ENCODE measurements at regions not wholly inside any gene's neighbourhood (a gene's known extent, or its start where the extent isn't known, plus 50 kb on each side); places are given as distances from the start of the nearest gene placed in this dataset.

DNA sequence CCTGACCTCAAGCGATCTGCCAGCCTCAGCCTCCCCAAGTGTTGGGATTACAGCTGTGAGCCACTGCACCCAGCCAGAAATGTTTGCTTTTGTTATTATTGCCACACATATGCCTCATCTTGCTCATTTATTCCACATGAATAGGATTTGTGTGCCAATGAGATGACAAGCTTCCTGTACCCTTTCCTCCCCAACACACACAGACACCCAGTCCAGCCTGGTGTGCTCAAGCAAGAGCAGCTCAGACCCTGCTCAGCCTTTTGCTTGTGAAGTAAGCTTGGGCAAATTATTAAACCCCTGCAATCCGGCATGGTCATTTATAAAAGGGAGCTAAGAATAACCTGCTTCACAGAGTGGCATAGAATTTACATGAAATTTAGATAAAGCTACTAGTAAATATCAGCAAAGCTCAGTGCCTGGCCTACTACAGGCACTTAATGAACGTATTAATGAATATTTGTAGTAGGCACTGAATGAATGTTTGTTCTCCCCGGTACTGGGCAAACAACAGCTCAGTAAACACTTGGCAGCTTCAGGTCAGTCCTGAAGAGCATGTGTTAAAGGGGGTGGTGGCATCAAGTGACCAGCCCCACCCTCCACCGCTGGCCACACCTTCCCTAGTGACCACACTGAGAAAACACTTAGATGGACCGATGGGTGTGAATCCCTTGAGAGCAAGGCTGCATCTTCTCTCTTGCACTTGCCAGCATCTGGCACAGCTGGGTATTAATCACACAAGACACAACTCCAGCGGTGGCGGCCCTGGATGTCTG lies 280.2 kb downstream of the SRBD1 start:
- TF ChIP-seq EP300 (IDR thresholded peaks at IDR 0.05) (no peak), POLR2AphosphoS5 (IDR thresholded peaks at IDR 0.05) (no peak), POLR2A (IDR thresholded peaks at IDR 0.05) (no peak)
- TF ChIP-seq, protein P1, sequence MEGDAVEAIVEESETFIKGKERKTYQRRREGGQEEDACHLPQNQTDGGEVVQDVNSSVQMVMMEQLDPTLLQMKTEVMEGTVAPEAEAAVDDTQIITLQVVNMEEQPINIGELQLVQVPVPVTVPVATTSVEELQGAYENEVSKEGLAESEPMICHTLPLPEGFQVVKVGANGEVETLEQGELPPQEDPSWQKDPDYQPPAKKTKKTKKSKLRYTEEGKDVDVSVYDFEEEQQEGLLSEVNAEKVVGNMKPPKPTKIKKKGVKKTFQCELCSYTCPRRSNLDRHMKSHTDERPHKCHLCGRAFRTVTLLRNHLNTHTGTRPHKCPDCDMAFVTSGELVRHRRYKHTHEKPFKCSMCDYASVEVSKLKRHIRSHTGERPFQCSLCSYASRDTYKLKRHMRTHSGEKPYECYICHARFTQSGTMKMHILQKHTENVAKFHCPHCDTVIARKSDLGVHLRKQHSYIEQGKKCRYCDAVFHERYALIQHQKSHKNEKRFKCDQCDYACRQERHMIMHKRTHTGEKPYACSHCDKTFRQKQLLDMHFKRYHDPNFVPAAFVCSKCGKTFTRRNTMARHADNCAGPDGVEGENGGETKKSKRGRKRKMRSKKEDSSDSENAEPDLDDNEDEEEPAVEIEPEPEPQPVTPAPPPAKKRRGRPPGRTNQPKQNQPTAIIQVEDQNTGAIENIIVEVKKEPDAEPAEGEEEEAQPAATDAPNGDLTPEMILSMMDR (IDR thresholded peaks at IDR 0.05) = no peak
- Histone ChIP-seq H3K9me3 (no peaks in the 10 kb centered on the region), H3K27me3 (peaks cover 7% of the 10 kb centered on the region), H3K36me3 (no peaks in the 10 kb centered on the region), H3K4me3 (no peak overlapping the region), H3K4me1 (no peaks in the 10 kb centered on the region), H3K27ac (no peak overlapping the region)
- no peak for ATAC-seq
- 65 to 70% methylated on average over 2 to 3 of the region's 8 CpGs for WGBS, 2 donors (ENCODE audit: low coverage in 1 of 2)

DNA sequence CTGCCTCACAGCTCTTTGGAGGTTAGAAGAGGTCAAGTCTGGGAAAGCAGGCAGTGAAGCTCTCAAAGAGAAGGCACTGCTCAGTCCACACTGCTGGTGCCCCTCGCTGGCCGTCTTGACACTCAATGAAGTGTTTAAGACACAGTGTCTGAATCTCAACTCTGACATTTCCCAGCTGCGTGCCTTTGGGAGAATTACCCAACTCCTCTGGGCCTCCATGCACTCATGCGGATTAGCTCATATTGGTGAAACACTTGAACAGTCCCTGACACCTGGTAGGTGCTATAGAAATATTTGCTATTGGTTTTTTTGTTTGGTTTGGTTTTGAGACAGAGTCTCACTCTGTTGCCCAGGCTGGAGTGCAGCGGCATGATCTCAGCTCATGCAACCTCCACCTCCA lies 281.0 kb downstream of the SRBD1 start:
- ATAC-seq = no peak
- no peak overlapping the region for H3K27ac ChIP-seq
- no peaks in the 10 kb centered on the region for H3K9me3 ChIP-seq
- TF ChIP-seq, protein P1 (IDR thresholded peaks at IDR 0.05) = no peak
- no peak for TF ChIP-seq POLR2AphosphoS5 (IDR thresholded peaks at IDR 0.05)
- no peak for TF ChIP-seq EP300 (IDR thresholded peaks at IDR 0.05)
- no peak for TF ChIP-seq POLR2A (IDR thresholded peaks at IDR 0.05)
- no peaks in the 10 kb centered on the region for H3K36me3 ChIP-seq
- WGBS, 2 donors (ENCODE audit: low coverage in 1 of 2) = 53 to 88% methylated on average over 3 to 4 of the region's 5 CpGs
- peaks cover 7% of the 10 kb centered on the region for H3K27me3 ChIP-seq
- H3K4me3 ChIP-seq = no peak overlapping the region
- H3K4me1 ChIP-seq = no peaks in the 10 kb centered on the region

DNA sequence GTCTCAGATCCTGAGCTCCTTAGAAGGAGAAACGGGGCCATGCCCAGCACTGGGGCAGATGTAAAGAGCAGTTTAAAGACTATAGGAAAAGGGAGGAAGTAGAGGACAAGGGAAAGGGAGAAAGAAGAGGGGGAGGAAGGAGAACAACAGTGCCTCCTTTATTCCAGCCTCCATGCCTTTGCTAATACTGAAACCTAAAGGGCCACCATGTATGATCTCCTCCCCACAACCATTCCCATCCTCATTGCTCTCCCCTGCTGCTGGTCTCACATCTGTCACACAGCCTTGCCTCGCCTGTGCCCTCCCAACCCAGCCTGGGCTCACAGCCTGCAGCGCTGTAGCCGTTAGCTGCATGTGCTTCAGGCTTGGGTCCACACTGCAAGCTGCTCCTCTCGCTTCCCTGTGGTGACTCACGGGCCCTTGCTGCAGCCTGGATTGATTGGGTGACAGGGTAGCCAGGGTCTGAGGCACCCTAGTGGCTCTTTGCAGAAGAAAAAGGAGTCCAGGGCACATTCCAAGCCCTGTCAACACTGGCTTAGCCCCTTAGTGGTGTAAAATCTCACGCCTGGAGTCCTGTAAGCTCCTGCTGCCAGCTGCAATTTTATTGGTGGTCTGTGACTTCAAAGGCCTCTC lies 281.9 kb downstream of the SRBD1 start:
- H3K4me1 ChIP-seq = no peaks in the 10 kb centered on the region
- no peaks in the 10 kb centered on the region for H3K36me3 ChIP-seq
- WGBS, 2 donors (ENCODE audit: low coverage in 1 of 2) = 73 to 100% methylated on average over 1 to 2 of the region's 7 CpGs
- no peak for ATAC-seq
- TF ChIP-seq EP300 (IDR thresholded peaks at IDR 0.05) (no peak), POLR2AphosphoS5 (IDR thresholded peaks at IDR 0.05) (no peak), POLR2A (IDR thresholded peaks at IDR 0.05) (no peak)
- TF ChIP-seq, protein P1 (IDR thresholded peaks at IDR 0.05) = no peak
- no peak overlapping the region for H3K4me3 ChIP-seq
- H3K9me3 ChIP-seq = peaks cover 0 to under 1% (median 0%) of the 10 kb centered on the region in 3 donors
- H3K27ac ChIP-seq = no peak overlapping the region
- peaks cover 7% of the 10 kb centered on the region for H3K27me3 ChIP-seq

DNA sequence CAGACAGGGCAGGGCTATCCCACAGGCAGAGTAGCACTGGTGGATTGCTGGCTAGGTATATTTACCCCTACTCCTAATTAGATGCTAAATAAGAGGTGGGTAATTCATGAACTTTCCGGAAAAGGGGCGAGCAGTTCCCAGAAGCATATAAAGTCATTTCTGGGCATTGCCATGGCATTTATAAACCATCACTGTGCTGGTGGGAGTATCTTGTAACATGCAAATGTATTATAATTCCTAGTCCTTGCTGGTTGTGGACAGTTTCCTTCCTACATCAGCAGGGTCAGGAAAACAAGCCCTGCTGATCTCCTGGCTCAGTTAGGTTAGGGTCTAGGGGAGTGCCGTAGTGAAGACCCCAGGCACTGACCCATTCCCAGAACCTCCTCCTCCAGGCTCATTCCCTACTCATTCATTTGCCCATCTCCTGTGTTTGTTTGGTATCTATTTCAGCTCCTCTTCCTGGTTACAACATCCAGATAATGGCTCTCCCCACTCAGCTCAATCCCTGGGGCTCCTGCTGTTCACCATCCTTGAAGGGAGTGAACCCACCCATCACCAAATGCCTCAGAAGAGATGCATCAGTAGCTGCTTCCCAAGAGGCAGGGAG lies 282.7 kb downstream of the SRBD1 start:
- Histone ChIP-seq H3K27ac (no peak overlapping the region), H3K4me3 (no peak overlapping the region), H3K9me3 (peaks cover 0 to 9% (median 0%) of the 10 kb centered on the region in 3 donors), H3K27me3 (peaks cover 7% of the 10 kb centered on the region), H3K36me3 (no peaks in the 10 kb centered on the region), H3K4me1 (no peaks in the 10 kb centered on the region)
- no peak for ATAC-seq
- 70 to 81% methylated on average over 1 to 3 of the region's 3 CpGs for WGBS, 2 donors (ENCODE audit: low coverage in 1 of 2)
- TF ChIP-seq, protein P1 (IDR thresholded peaks at IDR 0.05) = no peak
